CD4-positive, alpha-beta T cell (primary cell): ENCODE measurements at regions not wholly inside any gene's neighbourhood (a gene's known extent, or its start where the extent isn't known, plus 50 kb on each side); places are given as distances from the start of the nearest gene placed in this dataset.

Source experiments
- ATAC-seq: fragments of 200-7000 bp; cut with Tn5 transposase; one replicate; pipeline ENCODE4 v1.10.0; 2022; ENCODE audit warnings: mild to moderate bottlenecking; ENCODE audit not compliant: poor library complexity
- CTCF ChIA-PET: fragments of 350-600 bp; sonication (Branson Sonifier 250); formaldehyde crosslinking; loops from one replicate; lab custom pipeline; 2021; ENCODE audit warnings: antibody characterized with exemption, inconsistent platforms; lab: Charles Lee
- POLR2A ChIA-PET: fragments of 350-600 bp; sonication (Branson Sonifier 250); formaldehyde crosslinking; loops from one replicate; lab custom pipeline; 2021; ENCODE audit warnings: antibody characterized with exemption, inconsistent platforms; lab: Charles Lee
- DNase-seq, 14 experiments: peaks; one replicate each; pipeline ENCODE4 v3.0.0-alpha.2; 2013 to 2020; ENCODE audit warnings: mixed read lengths in 2 of 14
- H3K27ac ChIP-seq, 2 donors: one replicate each; pipeline versions ENCODE4 v1.5.1 to v1.7.0; 2013; ENCODE audit warnings: low read length in 2 of 2, low read depth in 1 of 2, mild to moderate bottlenecking in 1 of 2
- H3K27me3 ChIP-seq, 2 experiments: 1 replicate in 1 of 2; 2 replicates in 1 of 2; pipeline versions ENCODE4 v1.6.1 to v1.7.0; 2013; ENCODE audit warnings: low read length in 2 of 2, control low read depth in 1 of 2, mild to moderate bottlenecking in 1 of 2, moderate library complexity in 1 of 2; ENCODE audit not compliant: insufficient read depth in 2 of 2, control insufficient read depth in 1 of 2
- H3K36me3 ChIP-seq: one replicate; pipeline ENCODE4 v1.6.1; 2013; ENCODE audit warnings: low read length, control low read depth; ENCODE audit not compliant: insufficient read depth
- H3K4me1 ChIP-seq: one replicate; pipeline ENCODE4 v1.6.1; 2013; ENCODE audit warnings: low read length, control low read depth; ENCODE audit not compliant: insufficient read depth
- H3K4me3 ChIP-seq: one replicate; pipeline ENCODE4 v1.5.1; 2013; ENCODE audit warnings: mild to moderate bottlenecking, low read length, moderate library complexity
- H3K9me3 ChIP-seq, 2 experiments: 1 replicate in 1 of 2; 2 replicates in 1 of 2; pipeline versions ENCODE4 v1.6.1 to v1.7.0; 2013; ENCODE audit warnings: low read length in 2 of 2, mild to moderate bottlenecking in 2 of 2, control low read depth in 1 of 2, moderate library complexity in 1 of 2; ENCODE audit not compliant: control insufficient read depth in 1 of 2, insufficient read depth in 1 of 2
- H3K27ac Mint-ChIP-seq: one replicate; pipeline ENCODE4 v1.8.0; 2020; ENCODE audit warnings: mixed read lengths
- H3K27me3 Mint-ChIP-seq: one replicate; pipeline ENCODE4 v1.8.0; 2021; ENCODE audit warnings: mixed read lengths
- H3K36me3 Mint-ChIP-seq: one replicate; pipeline ENCODE4 v1.8.0; 2021; ENCODE audit warnings: low read depth, mixed read lengths
- H3K4me1 Mint-ChIP-seq: one replicate; pipeline ENCODE4 v1.8.0; 2021; ENCODE audit warnings: low read depth, mixed read lengths
- H3K4me3 Mint-ChIP-seq: one replicate; pipeline ENCODE4 v1.8.0; 2020; ENCODE audit warnings: mild to moderate bottlenecking, mixed read lengths
- H3K9me3 Mint-ChIP-seq: one replicate; pipeline ENCODE4 v1.8.0; 2020; ENCODE audit warnings: mixed read lengths
- CTCF ChIP-seq: fragments of 200-600 bp; IDR thresholded peaks from one replicate; pipeline ENCODE4 v1.8.0; 2022; ENCODE audit warnings: antibody characterized with exemption, mild to moderate bottlenecking
- intact Hi-C, 2 experiments: fragments of 100-400 bp; cut with DNase I in 1 of 2; cut with micrococcal nuclease in 1 of 2; formaldehyde crosslinking; loops; one replicate each; pipeline versions ENCODE4 v1.15.1 to v1.9.0; 2023 to 2025; cut with DNase I, micrococcal nuclease

- Mint-ChIP-seq H3K4me3 (no peak overlapping the region), H3K27me3 (no peaks in the 10 kb centered on the region), H3K27ac (no peak overlapping the region), H3K9me3 (no peaks in the 10 kb centered on the region), H3K4me1 (no peaks in the 10 kb centered on the region), H3K36me3 (no peaks in the 10 kb centered on the region)
- no peaks in the 10 kb centered on the region for H3K9me3 ChIP-seq
- ChIA-PET CTCF (no interaction called here), POLR2A (no interaction called here)
- ATAC-seq: no peak
- DNase-seq: no peak
- no peak overlapping the region for H3K27ac ChIP-seq
- no peaks in the 10 kb centered on the region for H3K4me1 ChIP-seq
- TF ChIP-seq CTCF: no peak
- intact Hi-C loops: no loop called here
- H3K27me3 ChIP-seq: no peaks in the 10 kb centered on the region
- H3K36me3 ChIP-seq: no peaks in the 10 kb centered on the region
- no peak overlapping the region for H3K4me3 ChIP-seq
Observed at GRCh38 chr18:55018602-55019001, 59.3 kb upstream of the CCDC68 start.

- no peak for ATAC-seq
Observed at GRCh38 chr18:55014095-55014494, 54.8 kb upstream of the CCDC68 start.

GRCh38 chr18:55013685-55014084 lies 54.4 kb upstream of the CCDC68 start:
- no peak for TF ChIP-seq CTCF
- Histone ChIP-seq H3K4me1 (no peaks in the 10 kb centered on the region), H3K4me3 (no peak overlapping the region), H3K27ac (no peak overlapping the region), H3K27me3 (peaks cover 0 to 2% of the 10 kb centered on the region in 2 experiments), H3K9me3 (no peaks in the 10 kb centered on the region), H3K36me3 (no peaks in the 10 kb centered on the region)
- H3K4me1 Mint-ChIP-seq: no peaks in the 10 kb centered on the region
- ATAC-seq (no peak), DNase-seq (no peak)
- CTCF ChIA-PET: no interaction called here
- no peaks in the 10 kb centered on the region for H3K36me3 Mint-ChIP-seq
- POLR2A ChIA-PET: no interaction called here
- H3K9me3 Mint-ChIP-seq: no peaks in the 10 kb centered on the region
- peaks cover 7% of the 10 kb centered on the region for H3K27me3 Mint-ChIP-seq
- no peak overlapping the region for H3K27ac Mint-ChIP-seq
- intact Hi-C loops: no loop called here
- no peak overlapping the region for H3K4me3 Mint-ChIP-seq

More at GRCh38 chr18:55014095-55014494, 54.8 kb upstream of the CCDC68 start:
- CTCF ChIA-PET: no interaction called here
- intact Hi-C loops: no loop called here
- H3K4me3 ChIP-seq: no peak overlapping the region
- H3K9me3 ChIP-seq: no peaks in the 10 kb centered on the region
- H3K27ac ChIP-seq: no peak overlapping the region
- H3K27me3 ChIP-seq: peaks cover 0 to 2% of the 10 kb centered on the region in 2 experiments
- H3K36me3 ChIP-seq: no peaks in the 10 kb centered on the region
- H3K27ac Mint-ChIP-seq: no peak overlapping the region
- no peak overlapping the region for H3K4me3 Mint-ChIP-seq
- peaks cover 7% of the 10 kb centered on the region for H3K27me3 Mint-ChIP-seq
- H3K4me1 ChIP-seq: no peaks in the 10 kb centered on the region
- DNase-seq: no peak
- TF ChIP-seq CTCF: no peak
- H3K4me1 Mint-ChIP-seq: no peaks in the 10 kb centered on the region
- no peaks in the 10 kb centered on the region for H3K36me3 Mint-ChIP-seq
- H3K9me3 Mint-ChIP-seq: no peaks in the 10 kb centered on the region
- POLR2A ChIA-PET: no interaction called here
